SH-SY5Y (cell line): ENCODE measurements at regions not wholly inside any gene's neighbourhood (a gene's known extent, or its start where the extent isn't known, plus 50 kb on each side); places are given as distances from the start of the nearest gene placed in this dataset.

Experiments
- GATA2 ChIP-seq: IDR thresholded peaks from 2 replicates; pipeline ENCODE4 v1.6.1; 2011; ENCODE audit warnings: mild to moderate bottlenecking, low read depth, low read length
- GATA3 ChIP-seq: IDR thresholded peaks from 2 replicates; pipeline ENCODE4 v1.6.1; 2011; ENCODE audit warnings: low read depth, mild to moderate bottlenecking, low read length, moderate library complexity

- TF ChIP-seq GATA2 (no peak), GATA3 (no peak)
Measured at GRCh38 chr20:23299673-23300050, 50.9 kb upstream of the NXT1 start.

- TF ChIP-seq GATA3 (no peak), GATA2 (no peak)
Measured at GRCh38 chr20:23298926-23299672, 51.5 kb upstream of the NXT1 start.

DNA sequence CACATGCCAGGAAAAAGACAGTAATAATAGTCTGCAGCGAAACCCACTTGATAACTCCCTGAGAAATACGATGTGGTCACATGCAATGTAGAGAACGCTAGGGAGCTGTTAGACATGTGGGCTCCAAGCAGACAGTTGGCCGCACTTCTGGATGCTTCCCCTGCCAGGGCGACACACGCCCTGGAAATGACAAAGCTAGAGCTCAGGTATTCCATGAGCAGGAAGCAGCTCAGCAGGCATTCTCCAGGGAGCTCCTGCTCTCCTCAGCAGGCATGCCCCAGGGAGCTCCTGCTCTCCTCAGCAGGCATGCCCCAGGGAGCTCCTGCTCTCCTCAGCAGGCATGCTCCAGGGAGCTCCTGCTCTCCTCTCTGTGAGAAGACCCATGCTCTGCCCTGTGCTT, 52.4 kb upstream of the NXT1 start:
- TF ChIP-seq GATA2 (no peak), GATA3 (no peak)

DNA sequence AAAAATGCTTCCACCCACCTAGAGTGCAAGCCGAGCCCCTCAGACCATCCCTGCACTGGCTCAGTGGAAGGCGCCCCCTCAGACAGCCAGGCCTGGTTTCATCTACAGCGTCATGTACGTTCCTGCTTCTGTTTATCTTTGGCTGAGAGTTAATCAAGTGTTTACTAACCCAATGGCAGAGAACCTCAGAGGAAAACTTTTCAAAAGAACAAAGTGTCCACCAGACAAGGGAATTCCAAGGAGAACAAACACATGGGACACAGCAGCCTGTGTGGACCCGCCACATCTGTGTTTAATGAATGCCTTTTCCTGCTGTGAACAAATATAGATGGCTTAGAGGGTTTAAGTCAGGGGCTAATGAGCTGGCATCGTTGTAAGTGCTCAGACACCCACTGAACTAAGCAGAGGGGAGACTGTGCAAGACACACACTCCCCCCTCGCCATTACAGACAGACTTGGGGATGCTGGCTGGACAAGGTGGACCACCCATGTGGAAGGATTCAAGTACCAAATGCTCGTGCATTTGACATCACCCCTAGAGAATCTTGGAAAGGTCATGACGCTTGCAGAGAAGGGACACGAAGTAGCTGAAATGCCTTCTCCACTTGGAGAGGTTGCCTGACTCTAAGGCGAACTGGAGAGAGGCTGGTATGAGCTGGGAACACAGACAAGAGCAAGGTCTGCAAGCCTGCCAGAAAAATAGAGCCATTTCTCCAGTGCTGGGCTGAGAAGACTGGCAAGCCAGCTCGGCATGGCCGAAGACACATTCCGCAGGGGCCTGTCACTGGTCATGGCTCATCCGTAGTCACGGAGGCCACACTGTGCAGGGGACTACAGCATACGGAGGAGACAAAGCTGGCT, 53.5 kb upstream of the NXT1 start:
- no peak for TF ChIP-seq GATA2

DNA sequence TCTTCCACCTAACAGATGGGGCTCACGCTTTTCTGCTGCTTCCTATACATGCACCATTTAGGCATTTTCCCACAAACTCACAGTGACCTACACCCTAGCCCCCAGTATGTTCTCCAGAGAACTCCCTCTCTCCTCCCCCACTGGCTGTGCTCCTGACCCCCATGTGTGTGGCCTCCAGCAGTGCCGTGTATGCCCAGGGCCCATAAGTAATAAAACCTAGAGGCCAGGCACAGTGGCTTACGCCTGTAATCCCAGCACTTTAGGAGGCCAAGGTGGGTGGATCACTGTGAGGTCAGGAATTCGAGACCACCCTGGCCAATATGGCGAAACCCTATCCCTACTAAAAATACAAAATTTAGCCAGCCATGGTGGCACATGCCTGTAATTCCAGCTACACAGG, 54.7 kb upstream of the NXT1 start:
- TF ChIP-seq GATA3, result no peak
- no peak for TF ChIP-seq GATA2

GRCh38 chr20:23294671-23295070, 55.9 kb upstream of the NXT1 start:
- TF ChIP-seq GATA2, result no peak
- no peak for TF ChIP-seq GATA3

DNA sequence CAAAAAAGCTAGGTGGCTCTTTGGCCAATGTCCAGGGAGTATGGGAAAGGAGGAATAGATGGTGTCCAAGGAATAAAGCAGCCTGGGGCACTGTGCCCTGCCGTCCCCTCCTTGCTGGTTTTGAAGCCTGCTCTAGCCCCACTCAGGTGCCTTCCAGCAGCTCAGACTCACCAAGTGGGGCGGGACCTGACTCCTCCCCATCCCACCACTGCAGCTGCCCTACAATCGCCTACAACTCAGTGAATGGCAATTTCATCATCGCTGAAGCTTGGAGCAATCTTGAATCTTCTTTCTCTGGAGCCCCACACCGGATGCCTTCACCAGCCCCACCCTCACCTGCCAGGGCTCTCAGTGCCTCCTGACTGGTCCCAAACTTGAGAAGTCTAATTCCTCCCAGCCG, 56.4 kb upstream of the NXT1 start:
- TF ChIP-seq GATA2, result no peak
- TF ChIP-seq GATA3, result no peak

DNA sequence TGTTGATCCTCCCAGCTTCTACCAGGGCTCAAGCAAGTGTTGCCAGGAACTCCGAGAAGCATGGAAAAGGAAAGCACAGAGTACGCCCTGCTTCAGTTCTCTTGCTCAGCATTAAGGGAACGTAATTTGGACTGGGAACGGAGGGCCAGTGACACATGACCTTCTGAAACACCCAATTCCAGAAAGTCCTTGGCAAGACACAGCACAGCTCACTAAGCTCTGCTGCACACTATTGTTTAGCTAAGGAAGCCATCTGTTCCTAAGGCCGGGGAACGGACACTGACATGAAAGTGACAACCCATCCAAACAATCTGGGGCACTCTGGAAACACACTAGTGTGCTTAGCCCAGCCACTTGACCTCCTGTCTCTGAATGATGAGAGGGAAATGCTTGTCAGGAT, 56.9 kb upstream of the NXT1 start:
- TF ChIP-seq GATA3 (no peak), GATA2 (no peak)

- no peak for TF ChIP-seq GATA2
- TF ChIP-seq GATA3, result no peak
Measured at GRCh38 chr20:23291575-23292240, 58.9 kb upstream of the NXT1 start.

DNA sequence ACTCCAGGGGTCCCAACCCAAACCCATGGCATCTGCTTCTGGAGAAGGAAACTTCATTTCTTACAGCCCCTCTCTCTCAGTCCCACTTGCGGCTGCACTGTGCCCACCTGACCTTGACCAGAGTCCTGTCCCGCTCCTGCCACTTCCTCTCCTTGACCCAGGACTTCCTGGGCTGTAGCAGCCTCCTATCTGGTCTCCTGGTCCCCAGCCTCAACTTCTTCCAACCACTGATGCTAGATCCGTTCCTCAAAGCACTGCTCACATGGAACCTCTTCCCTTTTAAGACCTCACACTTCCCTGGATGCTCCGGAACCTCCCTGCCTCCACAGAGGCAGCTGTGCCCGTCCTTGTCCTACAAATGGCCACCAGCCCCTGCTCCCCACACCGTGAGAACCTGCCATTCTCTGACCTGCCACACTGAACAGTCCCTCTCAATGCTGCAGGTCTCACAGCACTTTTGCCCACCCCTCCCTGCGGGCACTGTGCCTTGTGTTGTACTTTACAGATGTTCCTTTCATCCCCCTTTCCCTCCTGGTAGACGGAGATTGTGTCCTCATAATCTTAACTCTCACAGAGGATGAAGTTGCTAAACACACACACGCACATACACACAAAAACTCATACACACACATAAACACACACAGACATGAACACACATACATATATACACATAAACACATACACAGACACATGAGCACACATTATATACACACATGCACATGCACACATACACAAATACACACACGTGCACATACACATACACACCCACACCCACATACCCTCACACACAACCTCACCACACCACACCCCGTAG, 59.6 kb upstream of the NXT1 start:
- no peak for TF ChIP-seq GATA3
- TF ChIP-seq GATA2, result no peak

DNA sequence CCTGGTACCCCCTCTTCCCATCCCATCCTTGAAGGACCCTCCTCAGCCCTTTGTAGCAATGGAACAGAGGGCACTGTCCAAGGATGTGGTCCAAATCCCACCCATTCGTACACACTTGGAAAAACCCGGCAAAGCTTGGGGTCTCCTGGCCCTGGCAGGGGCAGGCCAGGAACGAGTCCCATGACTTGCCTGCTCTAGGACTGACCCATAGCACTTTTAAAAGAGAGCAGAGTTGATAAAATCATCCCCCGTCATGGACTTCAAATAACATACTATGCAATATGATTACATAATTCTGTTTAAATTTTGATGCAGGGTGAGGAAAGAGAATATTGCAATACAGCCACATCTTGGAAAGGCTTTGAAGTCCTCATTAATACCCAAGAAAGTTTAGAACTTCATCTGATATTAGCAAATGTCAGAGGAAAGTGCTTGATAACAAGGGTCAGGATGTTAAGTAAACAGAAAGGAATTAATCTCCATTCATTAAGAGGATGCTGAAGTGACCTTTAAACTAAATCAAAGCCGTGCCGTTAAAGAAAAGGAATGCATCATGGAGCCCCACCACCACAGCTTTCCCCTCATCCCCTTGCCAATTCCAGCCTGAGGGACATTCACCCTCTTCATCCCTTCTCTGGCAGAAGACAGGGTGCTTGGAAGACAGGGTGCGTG, 60.7 kb upstream of the NXT1 start:
- TF ChIP-seq GATA3 (no peak), GATA2 (no peak)

DNA sequence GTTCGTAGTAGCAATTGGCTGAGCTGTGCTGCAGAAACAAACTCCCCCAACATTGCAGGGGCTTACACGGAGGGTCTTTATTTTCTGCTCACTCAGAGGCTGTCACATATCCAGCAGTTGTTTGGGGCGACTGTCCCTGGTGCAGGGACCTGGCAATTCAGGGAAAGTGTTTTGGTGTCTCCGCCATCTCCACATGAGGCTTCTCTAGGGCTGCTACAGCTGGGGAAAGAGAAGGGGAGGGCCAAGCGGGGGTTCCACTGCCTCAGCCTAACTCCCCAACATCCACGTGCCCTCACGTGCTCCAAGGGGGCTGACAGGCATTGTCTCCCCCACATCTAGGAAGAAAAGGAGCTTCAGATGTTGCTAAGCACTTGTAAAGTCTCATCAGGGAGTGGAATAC, 61.3 kb upstream of the NXT1 start:
- TF ChIP-seq GATA2 (no peak), GATA3 (no peak)
